Activated CD4-positive, alpha-beta memory T cell treated with anti-CD3 and anti-CD28 coated beads for 36 hours (primary cell): ENCODE measurements at regions not wholly inside any gene's neighbourhood (a gene's known extent, or its start where the extent isn't known, plus 50 kb on each side); places are given as distances from the start of the nearest gene placed in this dataset.

Experiments used
- CTCF ChIA-PET: fragments of 350-600 bp; sonication (Branson Sonifier 250); formaldehyde crosslinking; loops from one replicate; lab custom pipeline; 2021; ENCODE audit warnings: antibody characterized with exemption, inconsistent platforms; lab: Charles Lee
- POLR2A ChIA-PET: fragments of 350-600 bp; sonication (Branson Sonifier 250); formaldehyde crosslinking; loops from one replicate; lab custom pipeline; 2021; ENCODE audit warnings: antibody characterized with exemption; lab: Charles Lee
- DNase-seq: peaks from one replicate; pipeline ENCODE4 v3.0.0-alpha.2; 2020
- H3K27ac Mint-ChIP-seq: one replicate; pipeline ENCODE4 v1.8.0; 2021; ENCODE audit warnings: mixed read lengths
- H3K27me3 Mint-ChIP-seq: one replicate; pipeline ENCODE4 v1.8.0; 2021; ENCODE audit warnings: mixed read lengths
- H3K36me3 Mint-ChIP-seq: one replicate; pipeline ENCODE4 v1.8.0; 2021; ENCODE audit warnings: mixed read lengths
- H3K4me1 Mint-ChIP-seq: one replicate; pipeline ENCODE4 v1.8.0; 2021; ENCODE audit warnings: low read depth, mixed read lengths
- H3K4me3 Mint-ChIP-seq: one replicate; pipeline ENCODE4 v1.8.0; 2021; ENCODE audit warnings: mild to moderate bottlenecking, mixed read lengths
- H3K9me3 Mint-ChIP-seq: one replicate; pipeline ENCODE4 v1.8.0; 2021; ENCODE audit warnings: mixed read lengths
- intact Hi-C: fragments of 100-400 bp; cut with micrococcal nuclease; formaldehyde crosslinking; loops from one replicate; pipeline ENCODE4 v1.15.1; 2023

GRCh38 chr2:154587739-154588138 is 110.8 kb upstream of the KCNJ3 start:
- H3K4me3 Mint-ChIP-seq: no peak overlapping the region

GRCh38 chr2:154588838-154589237 is 109.7 kb upstream of the KCNJ3 start:
- POLR2A ChIA-PET: no interaction called here
- DNase-seq: no peak
- H3K4me1 Mint-ChIP-seq: no peaks in the 10 kb centered on the region
- CTCF ChIA-PET: no interaction called here
- H3K9me3 Mint-ChIP-seq: no peaks in the 10 kb centered on the region
- H3K36me3 Mint-ChIP-seq: no peaks in the 10 kb centered on the region
- H3K27me3 Mint-ChIP-seq: no peaks in the 10 kb centered on the region
- intact Hi-C loops: no loop called here
- no peak overlapping the region for H3K4me3 Mint-ChIP-seq
- no peak overlapping the region for H3K27ac Mint-ChIP-seq

More at GRCh38 chr2:154587739-154588138, 110.8 kb upstream of the KCNJ3 start:
- Mint-ChIP-seq H3K27me3 (no peaks in the 10 kb centered on the region), H3K27ac (no peak overlapping the region), H3K36me3 (no peaks in the 10 kb centered on the region), H3K4me1 (no peaks in the 10 kb centered on the region), H3K9me3 (no peaks in the 10 kb centered on the region)
- DNase-seq: no peak
- ChIA-PET POLR2A (no interaction called here), CTCF (no interaction called here)
- intact Hi-C loops: no loop called here

- H3K27ac Mint-ChIP-seq: no peak overlapping the region
- CTCF ChIA-PET: no interaction called here
- DNase-seq: no peak
- no peak overlapping the region for H3K4me3 Mint-ChIP-seq
- POLR2A ChIA-PET: no interaction called here
- H3K9me3 Mint-ChIP-seq: no peaks in the 10 kb centered on the region
- H3K27me3 Mint-ChIP-seq: no peaks in the 10 kb centered on the region
- H3K4me1 Mint-ChIP-seq: no peaks in the 10 kb centered on the region
- no peaks in the 10 kb centered on the region for H3K36me3 Mint-ChIP-seq
- intact Hi-C loops: no loop called here
Measured at GRCh38 chr2:154589514-154589913, 109.0 kb upstream of the KCNJ3 start.

GRCh38 chr2:154591294-154591820 is 107.1 kb upstream of the KCNJ3 start:
- CTCF ChIA-PET: no interaction called here
- Mint-ChIP-seq H3K36me3 (no peaks in the 10 kb centered on the region), H3K4me3 (no peak overlapping the region), H3K4me1 (no peaks in the 10 kb centered on the region), H3K27ac (no peak overlapping the region), H3K27me3 (no peaks in the 10 kb centered on the region), H3K9me3 (no peaks in the 10 kb centered on the region)
- intact Hi-C loops: no loop called here
- POLR2A ChIA-PET: no interaction called here
- no peak for DNase-seq

- no peak for DNase-seq
- CTCF ChIA-PET: no interaction called here
- Mint-ChIP-seq H3K4me1 (no peaks in the 10 kb centered on the region), H3K9me3 (peaks cover 3% of the 10 kb centered on the region), H3K27ac (no peak overlapping the region), H3K36me3 (no peaks in the 10 kb centered on the region), H3K4me3 (no peak overlapping the region), H3K27me3 (no peaks in the 10 kb centered on the region)
- intact Hi-C loops: no loop called here
- POLR2A ChIA-PET: no interaction called here
Measured at GRCh38 chr2:154599189-154599588, 99.3 kb upstream of the KCNJ3 start.

- no peaks in the 10 kb centered on the region for H3K27me3 Mint-ChIP-seq
- no peaks in the 10 kb centered on the region for H3K36me3 Mint-ChIP-seq
- intact Hi-C loops: no loop called here
- CTCF ChIA-PET: no interaction called here
- no peak overlapping the region for H3K4me3 Mint-ChIP-seq
- H3K4me1 Mint-ChIP-seq: no peaks in the 10 kb centered on the region
- DNase-seq: no peak
- H3K9me3 Mint-ChIP-seq: peaks cover 3% of the 10 kb centered on the region
- POLR2A ChIA-PET: no interaction called here
- H3K27ac Mint-ChIP-seq: no peak overlapping the region
Measured at GRCh38 chr2:154600927-154601494, 97.5 kb upstream of the KCNJ3 start.

GRCh38 chr2:154603682-154604081 is 94.8 kb upstream of the KCNJ3 start:
- POLR2A ChIA-PET: no interaction called here
- H3K27ac Mint-ChIP-seq: no peak overlapping the region
- intact Hi-C loops: no loop called here

GRCh38 chr2:154608438-154608837 is 90.1 kb upstream of the KCNJ3 start:
- Mint-ChIP-seq H3K4me1 (no peaks in the 10 kb centered on the region), H3K9me3 (no peaks in the 10 kb centered on the region), H3K4me3 (no peak overlapping the region), H3K27ac (no peak overlapping the region), H3K27me3 (no peaks in the 10 kb centered on the region), H3K36me3 (no peaks in the 10 kb centered on the region)
- ChIA-PET POLR2A (no interaction called here), CTCF (no interaction called here)
- DNase-seq: no peak
- intact Hi-C loops: no loop called here

More at GRCh38 chr2:154603682-154604081, 94.8 kb upstream of the KCNJ3 start:
- no peaks in the 10 kb centered on the region for H3K27me3 Mint-ChIP-seq
- H3K9me3 Mint-ChIP-seq: peaks cover 3% of the 10 kb centered on the region
- H3K36me3 Mint-ChIP-seq: no peaks in the 10 kb centered on the region
- H3K4me1 Mint-ChIP-seq: no peaks in the 10 kb centered on the region
- CTCF ChIA-PET: no interaction called here
- no peak for DNase-seq
- H3K4me3 Mint-ChIP-seq: no peak overlapping the region

GRCh38 chr2:154614906-154615305 is 83.6 kb upstream of the KCNJ3 start:
- CTCF ChIA-PET: no interaction called here

GRCh38 chr2:154616659-154617058 is 81.8 kb upstream of the KCNJ3 start:
- Mint-ChIP-seq H3K4me1 (no peaks in the 10 kb centered on the region), H3K27me3 (no peaks in the 10 kb centered on the region), H3K9me3 (no peaks in the 10 kb centered on the region), H3K4me3 (no peak overlapping the region), H3K36me3 (no peaks in the 10 kb centered on the region), H3K27ac (no peak overlapping the region)
- no peak for DNase-seq
- intact Hi-C loops: no loop called here
- CTCF ChIA-PET: no interaction called here
- POLR2A ChIA-PET: no interaction called here

More at GRCh38 chr2:154614906-154615305, 83.6 kb upstream of the KCNJ3 start:
- Mint-ChIP-seq H3K36me3 (no peaks in the 10 kb centered on the region), H3K9me3 (no peaks in the 10 kb centered on the region), H3K27me3 (no peaks in the 10 kb centered on the region), H3K27ac (no peak overlapping the region), H3K4me1 (no peaks in the 10 kb centered on the region), H3K4me3 (no peak overlapping the region)
- DNase-seq: no peak
- POLR2A ChIA-PET: no interaction called here
- intact Hi-C loops: no loop called here

GRCh38 chr2:154620471-154620870 is 78.0 kb upstream of the KCNJ3 start:
- intact Hi-C loops: no loop called here
- no peaks in the 10 kb centered on the region for H3K4me1 Mint-ChIP-seq
- ChIA-PET POLR2A (no interaction called here), CTCF (no interaction called here)
- H3K27me3 Mint-ChIP-seq: no peaks in the 10 kb centered on the region
- no peak for DNase-seq
- H3K27ac Mint-ChIP-seq: no peak overlapping the region
- no peaks in the 10 kb centered on the region for H3K9me3 Mint-ChIP-seq
- H3K36me3 Mint-ChIP-seq: no peaks in the 10 kb centered on the region
- no peak overlapping the region for H3K4me3 Mint-ChIP-seq

GRCh38 chr2:154623819-154624218 is 74.7 kb upstream of the KCNJ3 start:
- no peaks in the 10 kb centered on the region for H3K27me3 Mint-ChIP-seq
- H3K36me3 Mint-ChIP-seq: no peaks in the 10 kb centered on the region
- intact Hi-C loops: no loop called here
- H3K27ac Mint-ChIP-seq: no peak overlapping the region
- POLR2A ChIA-PET: no interaction called here
- no peaks in the 10 kb centered on the region for H3K9me3 Mint-ChIP-seq
- no peak for DNase-seq
- CTCF ChIA-PET: no interaction called here
- H3K4me1 Mint-ChIP-seq: no peaks in the 10 kb centered on the region
- H3K4me3 Mint-ChIP-seq: no peak overlapping the region

- Mint-ChIP-seq H3K27me3 (no peaks in the 10 kb centered on the region), H3K27ac (no peak overlapping the region), H3K4me1 (no peaks in the 10 kb centered on the region), H3K9me3 (peaks cover 2% of the 10 kb centered on the region), H3K36me3 (no peaks in the 10 kb centered on the region), H3K4me3 (no peak overlapping the region)
- DNase-seq: no peak
- CTCF ChIA-PET: no interaction called here
- intact Hi-C loops: no loop called here
- POLR2A ChIA-PET: no interaction called here
Measured at GRCh38 chr2:154637456-154637855, 61.0 kb upstream of the KCNJ3 start.
